ENCODE measurements at regions not wholly inside any gene's neighbourhood (a gene's known extent, or its start where the extent isn't known, plus 50 kb on each side); places are given as distances from the start of the nearest gene placed in this dataset.
"Not testable (repeated sequence)": the region's sequence is repeated elsewhere in the genome, so short reads cannot be mapped to it uniquely, and the experiment has no call there.

GRCh38 chr2:111310395-111310794 lies 189.7 kb downstream of the BCL2L11 start:
- H2AFZ ChIP-seq (ENCODE audit: low read depth, low read length); H4K20me1 ChIP-seq (ENCODE audit: insufficient read depth, low read length); H3K4me2 ChIP-seq (ENCODE audit: low read length); H3K9me3 ChIP-seq (ENCODE audit: insufficient read depth, low read length); H3K9ac ChIP-seq (ENCODE audit: low read length); H3K27me3 ChIP-seq (ENCODE audit: low read depth, low read length); H3K4me1 ChIP-seq (ENCODE audit: low read length); H3K36me3 ChIP-seq (replicated peaks; ENCODE audit: low read depth, low read length); H3K79me2 ChIP-seq (ENCODE audit: low read length); H3K27ac ChIP-seq (ENCODE audit: low read length); H3K4me3 ChIP-seq (ENCODE audit: low read length): not testable (repeated sequence)

GRCh38 chr2:111311568-111311967 lies 190.9 kb downstream of the BCL2L11 start:
- not testable (repeated sequence) for H3K9ac ChIP-seq (ENCODE audit: low read length); H3K9me3 ChIP-seq (ENCODE audit: insufficient read depth, low read length); H3K4me3 ChIP-seq (ENCODE audit: low read length); H3K36me3 ChIP-seq (replicated peaks; ENCODE audit: low read depth, low read length); H3K4me1 ChIP-seq (ENCODE audit: low read length); H3K27me3 ChIP-seq (ENCODE audit: low read depth, low read length); H3K27ac ChIP-seq (ENCODE audit: low read length); H4K20me1 ChIP-seq (ENCODE audit: insufficient read depth, low read length); H2AFZ ChIP-seq (ENCODE audit: low read depth, low read length); H3K79me2 ChIP-seq (ENCODE audit: low read length); H3K4me2 ChIP-seq (ENCODE audit: low read length)

- not testable (repeated sequence) for H3K36me3 ChIP-seq (replicated peaks; ENCODE audit: low read depth, low read length); H3K27me3 ChIP-seq (ENCODE audit: low read depth, low read length); H3K79me2 ChIP-seq (ENCODE audit: low read length); H3K27ac ChIP-seq (ENCODE audit: low read length); H3K9ac ChIP-seq (ENCODE audit: low read length); H4K20me1 ChIP-seq (ENCODE audit: insufficient read depth, low read length); H3K4me2 ChIP-seq (ENCODE audit: low read length); H2AFZ ChIP-seq (ENCODE audit: low read depth, low read length); H3K9me3 ChIP-seq (ENCODE audit: insufficient read depth, low read length); H3K4me3 ChIP-seq (ENCODE audit: low read length)
- H3K4me1 ChIP-seq (ENCODE audit: low read length) = peaks cover 11% of the 10 kb centered on the region
Measured at GRCh38 chr2:111312897-111313607, 192.3 kb downstream of the BCL2L11 start.

GRCh38 chr2:111313711-111314110 lies 193.0 kb downstream of the BCL2L11 start:
- H3K36me3 ChIP-seq (replicated peaks; ENCODE audit: low read depth, low read length); H3K9me3 ChIP-seq (ENCODE audit: insufficient read depth, low read length); H3K9ac ChIP-seq (ENCODE audit: low read length); H3K79me2 ChIP-seq (ENCODE audit: low read length); H3K27me3 ChIP-seq (ENCODE audit: low read depth, low read length); H3K4me3 ChIP-seq (ENCODE audit: low read length); H2AFZ ChIP-seq (ENCODE audit: low read depth, low read length); H4K20me1 ChIP-seq (ENCODE audit: insufficient read depth, low read length); H3K27ac ChIP-seq (ENCODE audit: low read length); H3K4me2 ChIP-seq (ENCODE audit: low read length): not testable (repeated sequence)
- peaks cover 11% of the 10 kb centered on the region for H3K4me1 ChIP-seq (ENCODE audit: low read length)

- not testable (repeated sequence) for H3K36me3 ChIP-seq (replicated peaks; ENCODE audit: low read depth, low read length); H3K9me3 ChIP-seq (ENCODE audit: insufficient read depth, low read length); H2AFZ ChIP-seq (ENCODE audit: low read depth, low read length); H4K20me1 ChIP-seq (ENCODE audit: insufficient read depth, low read length); H3K79me2 ChIP-seq (ENCODE audit: low read length); H3K27ac ChIP-seq (ENCODE audit: low read length); H3K4me3 ChIP-seq (ENCODE audit: low read length); H3K27me3 ChIP-seq (ENCODE audit: low read depth, low read length); H3K9ac ChIP-seq (ENCODE audit: low read length)
- Histone ChIP-seq H3K4me1 (ENCODE audit: low read length) (peaks cover 15% of the 10 kb centered on the region), H3K4me2 (ENCODE audit: low read length) (peak overlapping the region; percentile 57)
Measured at GRCh38 chr2:111315188-111315917, 194.6 kb downstream of the BCL2L11 start.

GRCh38 chr2:111316221-111316741 lies 195.6 kb downstream of the BCL2L11 start:
- not testable (repeated sequence) for H4K20me1 ChIP-seq (ENCODE audit: insufficient read depth, low read length); H3K9me3 ChIP-seq (ENCODE audit: insufficient read depth, low read length); H2AFZ ChIP-seq (ENCODE audit: low read depth, low read length); H3K9ac ChIP-seq (ENCODE audit: low read length); H3K27ac ChIP-seq (ENCODE audit: low read length); H3K79me2 ChIP-seq (ENCODE audit: low read length); H3K4me3 ChIP-seq (ENCODE audit: low read length); H3K4me2 ChIP-seq (ENCODE audit: low read length); H3K27me3 ChIP-seq (ENCODE audit: low read depth, low read length); H3K36me3 ChIP-seq (replicated peaks; ENCODE audit: low read depth, low read length)
- H3K4me1 ChIP-seq (ENCODE audit: low read length) = peaks cover 21% of the 10 kb centered on the region

GRCh38 chr2:111316881-111317549 lies 196.3 kb downstream of the BCL2L11 start:
- not testable (repeated sequence) for H3K9me3 ChIP-seq (ENCODE audit: insufficient read depth, low read length); H3K4me2 ChIP-seq (ENCODE audit: low read length); H3K79me2 ChIP-seq (ENCODE audit: low read length); H4K20me1 ChIP-seq (ENCODE audit: insufficient read depth, low read length); H3K9ac ChIP-seq (ENCODE audit: low read length); H3K36me3 ChIP-seq (replicated peaks; ENCODE audit: low read depth, low read length); H3K27me3 ChIP-seq (ENCODE audit: low read depth, low read length); H3K4me3 ChIP-seq (ENCODE audit: low read length); H3K27ac ChIP-seq (ENCODE audit: low read length); H2AFZ ChIP-seq (ENCODE audit: low read depth, low read length)
- peaks cover 25% of the 10 kb centered on the region for H3K4me1 ChIP-seq (ENCODE audit: low read length)

- not testable (repeated sequence) for H3K36me3 ChIP-seq (replicated peaks; ENCODE audit: low read depth, low read length); H3K9ac ChIP-seq (ENCODE audit: low read length); H3K4me2 ChIP-seq (ENCODE audit: low read length); H3K4me3 ChIP-seq (ENCODE audit: low read length); H3K27me3 ChIP-seq (ENCODE audit: low read depth, low read length); H4K20me1 ChIP-seq (ENCODE audit: insufficient read depth, low read length); H3K27ac ChIP-seq (ENCODE audit: low read length); H3K9me3 ChIP-seq (ENCODE audit: insufficient read depth, low read length); H3K79me2 ChIP-seq (ENCODE audit: low read length); H2AFZ ChIP-seq (ENCODE audit: low read depth, low read length)
- H3K4me1 ChIP-seq (ENCODE audit: low read length) = peaks cover 25% of the 10 kb centered on the region
Measured at GRCh38 chr2:111319552-111319951, 198.8 kb downstream of the BCL2L11 start.

GRCh38 chr2:111320264-111320663 lies 199.6 kb downstream of the BCL2L11 start:
- peak overlapping the region; percentile 56; the same call in 1 of the 2 replicates for H3K27ac ChIP-seq (ENCODE audit: low read length)
- H3K27me3 ChIP-seq (ENCODE audit: low read depth, low read length) = not testable (repeated sequence)

More at GRCh38 chr2:111320264-111320663, 199.6 kb downstream of the BCL2L11 start:
- H4K20me1 ChIP-seq (ENCODE audit: insufficient read depth, low read length); H2AFZ ChIP-seq (ENCODE audit: low read depth, low read length); H3K79me2 ChIP-seq (ENCODE audit: low read length); H3K4me3 ChIP-seq (ENCODE audit: low read length); H3K36me3 ChIP-seq (replicated peaks; ENCODE audit: low read depth, low read length); H3K9ac ChIP-seq (ENCODE audit: low read length); H3K9me3 ChIP-seq (ENCODE audit: insufficient read depth, low read length): not testable (repeated sequence)
- Histone ChIP-seq H3K4me1 (ENCODE audit: low read length) (peaks cover 25% of the 10 kb centered on the region), H3K4me2 (ENCODE audit: low read length) (peak overlapping the region; percentile 40; the same call in 1 of the 2 replicates)

All from OCI-LY3 (cell line).